Right renal cortex interstitium (tissue), 3 donors: ENCODE measurements at regions not wholly inside any gene's neighbourhood (a gene's known extent, or its start where the extent isn't known, plus 50 kb on each side); places are given as distances from the start of the nearest gene placed in this dataset.

Experiments used
- DNase-seq, 3 donors: peaks; one replicate each; pipeline ENCODE4 v3.0.0-alpha.2; 2013; ENCODE audit warnings: low read depth in 3 of 3, low spot score in 2 of 3

DNA sequence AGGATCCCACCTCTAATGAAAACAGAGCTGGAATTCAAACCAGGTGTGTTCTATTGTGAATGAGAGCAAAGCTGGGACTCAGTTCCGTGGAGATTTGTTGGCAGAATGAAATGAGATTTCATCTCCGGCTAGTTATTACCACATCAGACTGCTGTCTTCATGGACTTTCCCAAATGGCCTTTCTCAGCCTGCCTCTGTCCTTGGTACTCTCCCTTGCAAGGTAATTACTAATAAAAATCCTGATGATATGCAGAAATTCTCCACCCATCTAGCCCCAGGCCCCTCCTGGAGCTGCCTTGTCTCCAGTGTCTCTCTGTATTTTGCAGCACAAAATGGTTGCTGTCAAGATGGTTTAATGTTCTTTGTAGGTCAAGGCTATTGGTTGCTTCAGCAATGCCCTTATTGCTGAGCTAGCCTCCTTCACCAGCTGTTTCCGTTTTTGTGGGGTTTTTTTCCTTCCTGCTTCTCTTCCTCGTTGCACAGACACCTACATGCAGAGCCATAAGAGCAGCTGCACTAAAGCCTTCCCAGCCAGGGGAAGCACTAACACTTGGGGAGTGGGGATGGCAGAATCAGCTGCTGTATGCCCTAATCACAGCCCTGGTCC is 185.0 kb upstream of the GHITM start:
- DNase-seq, result no peak

DNA sequence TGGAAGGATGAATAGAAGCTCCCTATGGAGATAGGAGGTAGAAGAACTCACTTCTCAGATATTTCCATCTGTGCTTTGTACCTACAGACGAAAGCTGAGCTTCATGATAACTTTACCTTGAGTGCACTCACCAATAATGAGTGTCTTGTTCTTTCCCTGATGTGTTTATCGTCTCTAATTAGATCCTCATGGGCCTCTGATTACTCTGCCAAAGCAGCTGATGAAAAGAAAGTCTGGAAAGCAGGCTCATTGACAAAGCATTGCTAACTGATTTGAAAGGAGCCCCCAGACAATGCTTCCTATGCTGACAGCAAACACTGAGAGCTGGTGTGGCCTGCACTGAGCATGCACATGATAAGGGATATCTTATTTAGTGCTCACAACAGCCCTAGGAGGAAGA is 183.9 kb upstream of the GHITM start:
- no peak for DNase-seq

DNA sequence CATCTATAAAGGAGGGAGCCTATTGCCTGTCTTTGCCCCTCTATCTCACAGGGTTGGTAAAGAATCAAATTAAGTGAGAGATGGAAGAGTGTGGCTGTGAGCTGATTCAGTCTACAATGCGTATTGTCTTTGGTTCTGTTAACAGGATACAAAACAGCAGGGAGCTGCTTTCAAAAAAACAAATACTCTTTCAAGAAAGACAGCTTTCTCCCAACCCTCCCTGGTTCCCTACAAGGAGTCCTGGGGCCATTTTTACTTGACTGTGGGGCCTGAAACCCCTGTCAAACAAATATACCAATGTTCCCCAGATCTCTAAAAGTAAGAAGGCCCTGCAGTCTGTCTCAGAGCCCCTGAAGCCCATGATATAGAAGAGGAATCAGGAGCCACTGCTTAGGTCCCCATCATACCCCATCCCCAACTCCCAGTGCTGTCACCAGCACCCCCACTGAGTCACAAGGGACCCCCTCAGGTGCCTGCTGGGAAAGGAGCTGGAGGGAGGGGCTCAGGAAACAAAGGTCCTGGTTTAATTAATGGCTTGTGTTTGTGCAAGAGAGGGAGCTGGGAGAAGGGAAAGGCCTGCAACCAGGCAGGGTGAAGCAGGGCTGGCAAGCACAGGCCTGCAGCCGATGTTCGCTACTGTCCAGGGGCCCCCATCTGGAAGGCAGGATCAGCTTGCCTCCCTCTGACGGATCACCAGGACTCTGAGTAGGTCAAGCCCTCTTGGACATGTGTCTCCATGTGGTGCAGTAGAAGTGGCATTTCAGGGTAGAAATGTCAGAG is 182.0 kb upstream of the GHITM start:
- DNase-seq, result no peak

DNA sequence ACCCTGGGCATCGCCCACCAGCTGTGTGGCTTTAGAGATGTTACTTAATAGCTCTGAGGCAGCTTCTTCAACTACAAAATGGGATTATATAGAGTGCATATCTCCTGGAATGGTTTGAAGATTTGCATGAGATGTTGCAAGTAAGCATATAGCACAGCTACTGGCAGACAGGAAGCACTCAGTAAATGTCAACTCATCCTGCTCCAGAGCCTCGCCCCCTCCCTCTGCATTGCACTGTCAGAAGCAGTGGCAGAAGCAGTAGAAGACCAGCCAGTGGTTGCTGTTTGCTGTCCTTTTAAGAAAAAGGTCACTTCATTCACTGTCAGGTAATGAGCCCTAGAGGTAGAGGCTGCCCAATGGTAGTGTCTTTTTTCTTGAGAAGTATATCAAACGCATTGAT is 180.0 kb upstream of the GHITM start:
- no peak for DNase-seq

GRCh38 chr10:83960125-83960524 is 179.2 kb upstream of the GHITM start:
- no peak for DNase-seq

DNA sequence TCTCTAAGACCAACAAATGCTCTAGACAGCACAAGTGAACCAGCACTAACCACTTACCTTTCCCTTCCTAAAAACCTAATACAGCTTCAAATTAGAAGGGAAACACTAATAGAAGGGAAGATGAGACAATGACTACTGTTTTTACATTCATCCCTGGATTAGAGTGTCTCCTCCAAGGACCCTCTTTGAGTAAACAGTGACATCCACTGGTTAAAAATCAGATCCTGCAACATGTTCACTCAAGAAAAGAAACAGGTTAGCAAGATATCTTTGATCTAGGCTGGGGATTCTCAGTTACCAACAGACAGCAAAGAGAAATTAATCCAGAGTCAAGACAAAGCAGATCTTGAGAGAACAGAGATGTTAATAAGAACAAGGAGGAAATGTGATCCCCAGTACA is 177.7 kb upstream of the GHITM start:
- DNase-seq, result no peak

DNA sequence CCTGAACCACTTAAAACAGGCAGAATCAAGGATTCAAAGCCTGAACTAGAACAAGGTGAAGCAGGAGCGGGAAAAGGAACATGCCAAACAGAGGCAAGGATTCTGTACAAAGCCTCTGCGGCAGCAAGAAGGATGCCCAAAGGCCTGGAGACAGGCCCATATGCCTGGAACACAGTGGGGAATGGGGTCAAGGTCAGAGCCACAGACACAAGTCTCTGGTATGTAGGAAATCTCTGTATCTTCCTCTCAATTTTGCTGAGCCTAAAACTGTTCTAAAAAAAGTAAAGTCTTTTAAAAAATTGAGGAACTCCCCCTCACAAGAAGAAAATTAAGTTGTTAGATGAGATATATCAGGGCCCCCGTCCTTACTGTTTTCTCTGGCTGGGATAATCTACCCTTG is 175.9 kb upstream of the GHITM start:
- no peak for DNase-seq

DNA sequence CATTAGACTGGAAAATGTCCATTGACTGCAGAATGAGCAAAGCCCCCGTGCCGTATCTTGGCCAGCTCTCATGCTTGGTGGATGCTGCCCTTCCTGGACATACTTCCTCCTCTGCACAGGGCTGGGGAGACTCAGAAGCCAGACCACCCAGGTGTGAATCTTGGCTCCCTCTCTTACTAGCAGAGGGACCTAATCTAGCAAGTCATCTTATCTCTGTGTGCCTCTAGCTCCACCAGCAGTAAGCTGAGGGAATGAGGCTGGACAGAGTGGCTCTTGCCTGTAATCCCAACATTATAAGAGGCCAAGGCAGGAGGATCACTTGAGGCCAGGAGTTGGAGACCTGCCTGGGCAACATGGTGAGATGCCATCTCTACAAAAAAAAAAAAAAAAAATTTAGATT is 173.8 kb upstream of the GHITM start:
- no peak for DNase-seq

GRCh38 chr10:83968052-83968451 is 171.3 kb upstream of the GHITM start:
- DNase-seq, result no peak

GRCh38 chr10:83978681-83979383 is 160.5 kb upstream of the GHITM start:
- DNase-seq, result no peak

DNA sequence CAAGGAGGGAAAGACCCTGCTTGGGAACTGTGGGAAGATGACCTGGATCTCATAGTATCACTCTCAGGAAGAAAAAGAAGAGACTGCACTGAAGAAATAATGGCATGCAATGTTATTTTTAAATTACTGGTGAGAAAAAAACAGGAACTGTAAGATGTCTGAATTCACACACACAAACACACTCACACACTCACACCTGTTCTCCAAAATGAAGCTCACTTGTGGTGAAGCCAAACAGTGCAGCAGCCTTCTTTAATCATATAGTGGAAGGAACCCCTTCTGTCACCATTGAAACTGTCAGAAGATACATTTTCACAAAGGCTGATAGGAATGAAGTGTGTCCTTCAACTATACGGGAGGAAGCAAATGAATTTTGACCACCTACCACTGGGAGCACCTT is 156.5 kb upstream of the GHITM start:
- no peak for DNase-seq

- no peak for DNase-seq
Observed at GRCh38 chr10:83983578-83984255, 155.6 kb upstream of the GHITM start.

- DNase-seq, result no peak
Observed at GRCh38 chr10:83984256-83984640, 155.1 kb upstream of the GHITM start.

GRCh38 chr10:83986800-83987199 is 152.5 kb upstream of the GHITM start:
- DNase-seq, result no peak

- DNase-seq, result no peak
Observed at GRCh38 chr10:83987216-83987615, 152.1 kb upstream of the GHITM start.

DNA sequence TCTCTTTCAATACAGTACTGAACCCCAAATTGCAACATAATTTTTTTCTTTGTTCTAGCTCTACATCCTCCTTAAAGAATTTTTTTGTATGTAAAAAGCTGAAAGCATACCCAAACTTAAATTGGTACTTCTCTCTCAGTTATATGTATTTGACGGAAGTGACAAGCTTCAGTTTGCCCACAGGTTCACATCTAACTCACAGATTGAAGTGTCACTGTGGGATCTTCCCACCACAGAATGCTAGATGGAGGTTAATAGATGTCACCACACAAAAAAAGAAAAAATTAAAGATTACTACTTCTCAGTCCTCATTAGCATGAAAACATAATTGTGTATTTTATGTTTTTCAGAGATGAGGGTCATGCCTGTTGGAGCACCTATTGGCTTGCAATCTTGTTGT is 150.9 kb upstream of the GHITM start:
- no peak for DNase-seq

- no peak for DNase-seq
Observed at GRCh38 chr10:83990126-83990525, 149.2 kb upstream of the GHITM start.

DNA sequence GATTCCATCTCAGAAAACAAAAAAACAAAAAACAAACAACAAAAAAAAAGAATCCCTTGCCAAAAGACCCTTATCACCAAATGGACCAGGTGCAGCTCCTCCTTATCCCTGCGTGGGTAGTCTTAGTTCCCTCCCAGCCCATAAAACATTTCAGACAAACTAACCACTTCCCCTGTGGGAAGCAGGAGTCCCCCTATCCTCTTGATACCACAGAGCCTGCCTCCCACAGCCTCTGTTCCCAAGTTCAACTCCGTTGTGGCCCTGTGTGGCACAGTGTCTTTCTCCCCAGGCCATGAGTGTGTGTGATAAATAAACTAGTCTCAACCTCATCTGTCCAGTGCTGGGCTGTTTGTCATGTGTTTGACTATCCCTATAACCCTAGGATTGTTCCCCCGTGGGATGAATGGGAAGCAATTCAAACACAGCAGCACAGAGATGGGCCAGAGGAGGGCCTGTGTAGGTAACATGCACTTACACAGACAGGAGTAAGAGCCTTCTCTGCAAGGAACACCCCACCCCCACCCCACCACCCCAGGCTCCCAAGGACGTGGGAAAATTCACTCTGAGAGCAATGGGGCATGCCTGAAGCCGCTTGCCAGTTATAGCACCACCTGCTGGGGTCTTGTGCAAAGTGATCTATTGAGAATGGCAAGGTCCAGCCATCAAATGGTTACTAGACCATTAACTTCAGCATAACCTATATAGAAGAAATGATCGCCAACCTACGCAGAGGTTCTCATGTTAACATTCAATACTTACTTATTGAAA is 147.1 kb upstream of the GHITM start:
- no peak for DNase-seq

GRCh38 chr10:83994325-83994724 is 145.0 kb upstream of the GHITM start:
- DNase-seq, result no peak

- DNase-seq, result no peak
Observed at GRCh38 chr10:83995738-83996331, 143.5 kb upstream of the GHITM start.
